ENCODE measurements at regions not wholly inside any gene's neighbourhood (a gene's known extent, or its start where the extent isn't known, plus 50 kb on each side); places are given as distances from the start of the nearest gene placed in this dataset.

- Histone ChIP-seq H3K4me3 (ENCODE audit: low read length) (no peak overlapping the region), H3K4me2 (ENCODE audit: low read length) (no peak overlapping the region), H3K27me3 (ENCODE audit: control insufficient read depth, low read length) (no peaks in the 10 kb centered on the region), H3K9me3 (ENCODE audit: control insufficient read depth, insufficient read depth, low read length) (no peaks in the 10 kb centered on the region; the same call in 1 of the 2 replicates), H3K9me2 (replicated peaks; ENCODE audit: control insufficient read depth, low read length) (no peaks in the 10 kb centered on the region), H3K36me3 (ENCODE audit: control insufficient read depth, low read length) (no peaks in the 10 kb centered on the region), H3K79me2 (ENCODE audit: control insufficient read depth, low read length) (no peaks in the 10 kb centered on the region), H4K20me1 (ENCODE audit: control insufficient read depth, insufficient read depth, low read depth, low read length) (no peaks in the 10 kb centered on the region), H3K27ac (ENCODE audit: low read depth, low read length) (no peak overlapping the region), H3F3A (ENCODE audit: control insufficient read depth, insufficient read depth) (no peaks in the 10 kb centered on the region), H3K4me1 (ENCODE audit: control insufficient read depth, low read length) (no peaks in the 10 kb centered on the region)
- TF ChIP-seq CTCF (IDR thresholded peaks at IDR 0.05; ENCODE audit: low read depth, low read length, poor library complexity, severe bottlenecking) (no peak), EZH2phosphoT487 (IDR thresholded peaks at IDR 0.05; ENCODE audit: borderline replicate concordance, low read length) (no peak)
Observed at GRCh38 chr14:42460673-42461072, 854.0 kb downstream of the LRFN5 start.

GRCh38 chr14:42459171-42459685, 852.6 kb downstream of the LRFN5 start:
- Histone ChIP-seq H3K79me2 (ENCODE audit: control insufficient read depth, low read length) (no peaks in the 10 kb centered on the region), H3K4me2 (ENCODE audit: low read length) (no peak overlapping the region), H3K27ac (ENCODE audit: low read depth, low read length) (no peak overlapping the region), H4K20me1 (ENCODE audit: control insufficient read depth, insufficient read depth, low read depth, low read length) (no peaks in the 10 kb centered on the region), H3K4me1 (ENCODE audit: control insufficient read depth, low read length) (no peaks in the 10 kb centered on the region), H3F3A (ENCODE audit: control insufficient read depth, insufficient read depth) (no peaks in the 10 kb centered on the region), H3K9me3 (ENCODE audit: control insufficient read depth, insufficient read depth, low read length) (no peaks in the 10 kb centered on the region; the same call in 1 of the 2 replicates), H3K36me3 (ENCODE audit: control insufficient read depth, low read length) (no peaks in the 10 kb centered on the region), H3K4me3 (ENCODE audit: low read length) (no peak overlapping the region), H3K9me2 (replicated peaks; ENCODE audit: control insufficient read depth, low read length) (no peaks in the 10 kb centered on the region), H3K27me3 (ENCODE audit: control insufficient read depth, low read length) (no peaks in the 10 kb centered on the region)
- no peak for TF ChIP-seq CTCF (IDR thresholded peaks at IDR 0.05; ENCODE audit: low read depth, low read length, poor library complexity, severe bottlenecking)
- no peak for TF ChIP-seq EZH2phosphoT487 (IDR thresholded peaks at IDR 0.05; ENCODE audit: borderline replicate concordance, low read length)

GRCh38 chr14:42441615-42442014, 834.9 kb downstream of the LRFN5 start:
- no peaks in the 10 kb centered on the region for H3K4me1 ChIP-seq (ENCODE audit: control insufficient read depth, low read length)
- no peak overlapping the region for H3K27ac ChIP-seq (ENCODE audit: low read depth, low read length)
- no peak overlapping the region for H3K4me2 ChIP-seq (ENCODE audit: low read length)
- H3K9me3 ChIP-seq (ENCODE audit: control insufficient read depth, insufficient read depth, low read length), result no peaks in the 10 kb centered on the region
- no peaks in the 10 kb centered on the region for H3F3A ChIP-seq (ENCODE audit: control insufficient read depth, insufficient read depth)
- H3K36me3 ChIP-seq (ENCODE audit: control insufficient read depth, low read length), result no peaks in the 10 kb centered on the region
- H3K9me2 ChIP-seq (replicated peaks; ENCODE audit: control insufficient read depth, low read length), result no peaks in the 10 kb centered on the region
- H3K27me3 ChIP-seq (ENCODE audit: control insufficient read depth, low read length), result no peaks in the 10 kb centered on the region
- no peak overlapping the region for H3K4me3 ChIP-seq (ENCODE audit: low read length)
- H4K20me1 ChIP-seq (ENCODE audit: control insufficient read depth, insufficient read depth, low read depth, low read length), result no peaks in the 10 kb centered on the region
- TF ChIP-seq EZH2phosphoT487 (IDR thresholded peaks at IDR 0.05; ENCODE audit: borderline replicate concordance, low read length) (no peak), CTCF (IDR thresholded peaks at IDR 0.05; ENCODE audit: low read depth, low read length, poor library complexity, severe bottlenecking) (no peak)
- no peaks in the 10 kb centered on the region for H3K79me2 ChIP-seq (ENCODE audit: control insufficient read depth, low read length)
